ENCODE measurements at regions not wholly inside any gene's neighbourhood (a gene's known extent, or its start where the extent isn't known, plus 50 kb on each side); places are given as distances from the start of the nearest gene placed in this dataset.

- no peak for DNase-seq
- Histone ChIP-seq H3K27me3 (replicated peaks; ENCODE audit: control insufficient read depth, insufficient read depth, low read length) (no peaks in the 10 kb centered on the region), H3K4me1 (no peaks in the 10 kb centered on the region), H3K9me3 (no peaks in the 10 kb centered on the region), H3K4me3 (ENCODE audit: low read depth, low read length) (no peak overlapping the region), H3K36me3 (ENCODE audit: control insufficient read depth, insufficient read depth, low read length) (no peaks in the 10 kb centered on the region)
- Mint-ChIP-seq H3K27me3 (ENCODE audit: insufficient read depth, unreplicated experiment) (no peaks in the 10 kb centered on the region), H3K4me1 (ENCODE audit: low read depth, unreplicated experiment) (no peaks in the 10 kb centered on the region), H3K36me3 (ENCODE audit: insufficient read depth, unreplicated experiment) (no peaks in the 10 kb centered on the region), H3K9me3 (ENCODE audit: unreplicated experiment) (no peaks in the 10 kb centered on the region), H3K27ac (ENCODE audit: unreplicated experiment) (no peak overlapping the region), H3K4me3 (ENCODE audit: unreplicated experiment) (no peak overlapping the region)
- TF ChIP-seq, protein P1, sequence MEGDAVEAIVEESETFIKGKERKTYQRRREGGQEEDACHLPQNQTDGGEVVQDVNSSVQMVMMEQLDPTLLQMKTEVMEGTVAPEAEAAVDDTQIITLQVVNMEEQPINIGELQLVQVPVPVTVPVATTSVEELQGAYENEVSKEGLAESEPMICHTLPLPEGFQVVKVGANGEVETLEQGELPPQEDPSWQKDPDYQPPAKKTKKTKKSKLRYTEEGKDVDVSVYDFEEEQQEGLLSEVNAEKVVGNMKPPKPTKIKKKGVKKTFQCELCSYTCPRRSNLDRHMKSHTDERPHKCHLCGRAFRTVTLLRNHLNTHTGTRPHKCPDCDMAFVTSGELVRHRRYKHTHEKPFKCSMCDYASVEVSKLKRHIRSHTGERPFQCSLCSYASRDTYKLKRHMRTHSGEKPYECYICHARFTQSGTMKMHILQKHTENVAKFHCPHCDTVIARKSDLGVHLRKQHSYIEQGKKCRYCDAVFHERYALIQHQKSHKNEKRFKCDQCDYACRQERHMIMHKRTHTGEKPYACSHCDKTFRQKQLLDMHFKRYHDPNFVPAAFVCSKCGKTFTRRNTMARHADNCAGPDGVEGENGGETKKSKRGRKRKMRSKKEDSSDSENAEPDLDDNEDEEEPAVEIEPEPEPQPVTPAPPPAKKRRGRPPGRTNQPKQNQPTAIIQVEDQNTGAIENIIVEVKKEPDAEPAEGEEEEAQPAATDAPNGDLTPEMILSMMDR (IDR thresholded peaks at IDR 0.05; ENCODE audit: insufficient read depth in 1 of 2, low read depth in 1 of 2, low read length in 1 of 2, severe bottlenecking in 1 of 2, unreplicated experiment in 1 of 2) = no peak
- ChIA-PET CTCF (no interaction called here), POLR2A (no interaction called here)
- intact Hi-C loops (cut with micrococcal nuclease; ENCODE audit: unreplicated experiment) = no loop called here
- BruUV-seq (replicated peaks) = no TSS peak
Measured at GRCh38 chr2:5509362-5509761, 182.8 kb upstream of the SOX11 start.

DNA sequence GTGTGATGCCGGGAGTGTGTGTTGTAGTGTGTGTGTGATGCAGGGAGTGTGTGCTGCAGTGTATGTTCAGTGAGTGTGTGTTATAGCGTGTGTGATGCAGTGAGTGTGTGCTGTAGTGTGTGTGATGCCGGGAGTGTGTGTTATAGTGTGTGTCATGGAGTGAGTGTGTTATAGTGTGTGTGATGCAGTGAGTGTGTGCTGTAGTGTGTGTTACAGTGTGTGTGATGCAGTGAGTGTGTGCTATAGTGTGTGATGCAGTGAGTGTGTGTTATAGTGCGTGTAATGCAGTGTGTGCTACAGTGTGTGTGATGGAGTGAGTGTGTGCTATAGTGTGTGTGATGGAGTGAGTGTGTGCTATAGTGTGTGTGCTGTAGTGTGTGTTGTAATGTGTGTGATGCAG is 182.1 kb upstream of the SOX11 start:
- ChIA-PET POLR2A (no interaction called here), CTCF (no interaction called here)
- no TSS peak for BruUV-seq (replicated peaks)
- TF ChIP-seq, protein P1 (IDR thresholded peaks at IDR 0.05; ENCODE audit: insufficient read depth in 1 of 2, low read depth in 1 of 2, low read length in 1 of 2, severe bottlenecking in 1 of 2, unreplicated experiment in 1 of 2) = no peak
- H3K4me3 Mint-ChIP-seq (ENCODE audit: unreplicated experiment) = no peak overlapping the region
- Histone ChIP-seq H3K4me3 (ENCODE audit: low read depth, low read length) (no peak overlapping the region), H3K36me3 (ENCODE audit: control insufficient read depth, insufficient read depth, low read length) (no peaks in the 10 kb centered on the region), H3K9me3 (no peaks in the 10 kb centered on the region), H3K4me1 (no peaks in the 10 kb centered on the region), H3K27me3 (replicated peaks; ENCODE audit: control insufficient read depth, insufficient read depth, low read length) (no peaks in the 10 kb centered on the region)
- no peak for DNase-seq
- H3K9me3 Mint-ChIP-seq (ENCODE audit: unreplicated experiment) = no peaks in the 10 kb centered on the region
- no peak overlapping the region for H3K27ac Mint-ChIP-seq (ENCODE audit: unreplicated experiment)
- no peaks in the 10 kb centered on the region for H3K4me1 Mint-ChIP-seq (ENCODE audit: low read depth, unreplicated experiment)
- no peaks in the 10 kb centered on the region for H3K27me3 Mint-ChIP-seq (ENCODE audit: insufficient read depth, unreplicated experiment)
- intact Hi-C loops (cut with micrococcal nuclease; ENCODE audit: unreplicated experiment) = no loop called here
- H3K36me3 Mint-ChIP-seq (ENCODE audit: insufficient read depth, unreplicated experiment) = no peaks in the 10 kb centered on the region

GRCh38 chr2:5515693-5516092 is 176.5 kb upstream of the SOX11 start:
- ChIA-PET CTCF (no interaction called here), POLR2A (no interaction called here)
- Histone ChIP-seq H3K4me1 (no peaks in the 10 kb centered on the region), H3K27me3 (replicated peaks; ENCODE audit: control insufficient read depth, insufficient read depth, low read length) (no peaks in the 10 kb centered on the region), H3K36me3 (ENCODE audit: control insufficient read depth, insufficient read depth, low read length) (no peaks in the 10 kb centered on the region), H3K9me3 (no peaks in the 10 kb centered on the region), H3K4me3 (ENCODE audit: low read depth, low read length) (no peak overlapping the region)
- BruUV-seq (replicated peaks) = no TSS peak
- TF ChIP-seq, protein P1 (IDR thresholded peaks at IDR 0.05; ENCODE audit: insufficient read depth in 1 of 2, low read depth in 1 of 2, low read length in 1 of 2, severe bottlenecking in 1 of 2, unreplicated experiment in 1 of 2) = no peak
- Mint-ChIP-seq H3K4me1 (ENCODE audit: low read depth, unreplicated experiment) (no peaks in the 10 kb centered on the region), H3K9me3 (ENCODE audit: unreplicated experiment) (no peaks in the 10 kb centered on the region), H3K27me3 (ENCODE audit: insufficient read depth, unreplicated experiment) (no peaks in the 10 kb centered on the region), H3K4me3 (ENCODE audit: unreplicated experiment) (no peak overlapping the region), H3K36me3 (ENCODE audit: insufficient read depth, unreplicated experiment) (no peaks in the 10 kb centered on the region), H3K27ac (ENCODE audit: unreplicated experiment) (no peak overlapping the region)
- intact Hi-C loops (cut with micrococcal nuclease; ENCODE audit: unreplicated experiment) = no loop called here
- DNase-seq = no peak

Measured in Caco-2 (cell line).